Left kidney (tissue), 1 donor: ENCODE measurements at regions not wholly inside any gene's neighbourhood (a gene's known extent, or its start where the extent isn't known, plus 50 kb on each side); places are given as distances from the start of the nearest gene placed in this dataset.

Source experiments
- DNase-seq: peaks from one replicate; pipeline ENCODE4 v3.0.0-alpha.2; 2013

DNA sequence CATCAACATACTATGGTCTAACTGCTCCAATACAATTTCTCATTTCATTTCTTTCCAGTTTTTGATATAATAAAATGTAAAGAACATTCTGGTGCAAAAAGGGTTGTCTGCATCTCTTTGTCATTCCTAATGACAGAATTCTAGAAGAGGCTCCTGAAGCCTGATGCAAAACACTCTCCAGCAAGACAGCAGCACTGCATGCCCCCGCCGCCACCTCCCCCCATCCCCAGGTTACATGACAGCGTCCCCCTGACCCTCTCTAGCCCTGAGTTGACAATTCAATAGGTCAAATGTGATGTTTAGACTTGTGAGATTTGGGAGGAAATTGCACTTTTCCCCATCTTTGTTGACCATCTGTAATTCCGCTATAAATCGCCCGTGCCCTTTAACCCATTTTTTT, 64.6 kb upstream of the C1orf21 start:
- DNase-seq, result no peak

DNA sequence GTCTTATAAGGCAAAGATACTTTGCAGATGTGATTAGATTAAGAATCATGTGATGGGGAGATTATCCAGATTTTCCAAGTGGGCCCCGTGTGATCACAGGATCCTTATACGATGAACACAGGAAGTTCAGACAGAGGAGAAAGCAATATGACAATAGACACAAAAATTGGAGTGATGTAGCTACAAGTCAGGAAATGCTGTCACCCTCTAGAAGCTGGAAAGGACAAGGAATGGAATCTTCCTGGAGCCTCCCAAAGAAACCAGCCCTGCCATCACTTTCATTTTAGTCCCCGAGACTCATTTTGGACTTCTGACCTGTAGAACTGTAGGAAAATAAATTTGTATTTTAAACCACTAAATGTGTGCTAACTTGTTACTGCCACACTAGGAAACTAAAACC, 61.9 kb upstream of the C1orf21 start:
- DNase-seq, result no peak

DNA sequence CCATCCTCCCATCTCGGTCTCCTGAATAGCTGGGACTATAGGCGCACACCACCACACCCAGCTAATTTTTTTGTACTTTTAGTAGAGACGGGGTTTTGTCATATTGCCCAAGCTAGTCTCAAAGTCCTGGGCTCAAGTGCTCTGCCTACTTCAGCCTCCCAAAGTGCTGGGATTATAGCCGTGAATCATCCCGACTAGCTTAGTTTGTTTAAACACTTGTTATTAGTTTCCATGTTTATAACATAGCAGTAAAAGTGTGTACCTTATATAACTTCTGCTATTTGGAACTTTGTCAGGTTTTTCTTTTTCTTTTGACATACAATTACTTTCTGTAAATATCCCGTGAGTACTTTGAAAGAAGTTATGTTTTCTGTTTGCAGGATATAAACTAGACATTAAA, 60.6 kb upstream of the C1orf21 start:
- no peak for DNase-seq

DNA sequence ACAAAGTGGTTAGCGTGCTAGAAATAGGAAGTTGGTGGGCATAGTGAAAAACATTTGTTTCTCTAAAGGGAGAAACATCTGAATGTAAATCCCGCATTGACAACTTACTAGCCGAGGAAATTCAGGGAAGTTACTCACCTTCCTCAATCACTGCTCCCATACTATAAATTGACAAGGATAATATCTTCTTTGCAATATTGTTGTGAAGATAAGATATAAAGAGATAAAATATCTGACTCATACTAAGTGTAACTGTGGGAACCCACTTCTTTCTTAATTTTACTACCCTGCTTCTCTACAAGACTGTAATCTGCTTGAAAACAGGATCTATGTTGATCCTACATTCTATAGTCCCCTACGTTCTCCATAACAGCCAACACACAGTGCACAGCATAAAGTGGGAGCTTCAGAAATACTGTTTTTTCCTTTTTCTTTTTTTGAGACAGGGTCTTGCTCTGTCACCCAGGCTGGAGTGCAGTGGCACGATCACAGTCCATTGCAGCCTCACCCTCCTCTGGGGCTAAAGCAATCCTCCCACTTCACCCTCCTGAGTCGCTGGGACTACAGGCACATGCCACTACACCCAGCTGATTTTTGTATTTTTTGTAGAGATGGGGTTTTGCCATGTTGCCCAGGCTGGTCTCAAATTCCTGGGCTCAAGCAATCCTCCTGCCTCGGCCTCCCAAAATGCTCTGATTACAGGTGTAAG, 57.4 kb upstream of the C1orf21 start:
- DNase-seq, result no peak

DNA sequence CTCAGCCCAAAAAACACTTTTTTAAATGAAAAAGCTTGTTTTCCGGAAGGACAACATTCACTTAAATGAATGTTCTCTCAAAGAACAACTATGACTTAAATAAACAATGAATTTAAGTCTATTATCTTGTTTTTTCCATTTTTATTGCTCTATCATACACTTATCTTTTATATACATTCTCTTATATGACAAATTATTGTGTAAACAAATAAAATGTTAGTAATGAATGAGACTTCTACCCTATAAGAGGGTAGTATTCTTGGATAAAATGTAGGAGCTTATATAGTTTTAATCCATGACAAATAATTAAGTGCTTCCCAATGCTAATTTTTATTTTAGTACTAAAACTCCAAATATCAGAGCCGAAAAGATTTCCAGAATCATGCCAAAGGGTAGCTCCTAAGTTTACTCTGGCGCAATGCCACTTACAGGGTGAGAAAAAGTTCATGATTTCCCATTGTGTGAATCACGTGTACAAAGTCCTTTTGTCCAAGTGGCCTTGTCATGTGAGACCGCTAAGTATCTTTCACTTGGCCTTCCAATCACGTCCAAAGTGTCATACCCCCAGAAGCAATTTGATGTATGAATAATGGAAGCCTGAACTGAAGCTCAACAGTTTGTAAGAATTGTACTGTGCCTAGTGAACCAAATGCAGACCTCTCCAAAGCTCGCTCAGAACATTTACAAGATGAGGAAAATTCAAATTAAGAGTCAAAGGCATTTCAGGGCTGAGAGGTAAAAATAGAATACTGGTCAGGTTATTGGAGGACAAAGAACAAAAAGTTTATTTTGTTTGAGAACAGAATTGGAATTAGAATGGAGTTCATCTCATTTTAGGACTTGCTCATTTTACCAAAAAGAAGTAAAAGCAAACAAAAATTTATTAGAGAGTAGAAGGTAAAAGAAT, 56.6 kb upstream of the C1orf21 start:
- DNase-seq, result peak; percentile 24

DNA sequence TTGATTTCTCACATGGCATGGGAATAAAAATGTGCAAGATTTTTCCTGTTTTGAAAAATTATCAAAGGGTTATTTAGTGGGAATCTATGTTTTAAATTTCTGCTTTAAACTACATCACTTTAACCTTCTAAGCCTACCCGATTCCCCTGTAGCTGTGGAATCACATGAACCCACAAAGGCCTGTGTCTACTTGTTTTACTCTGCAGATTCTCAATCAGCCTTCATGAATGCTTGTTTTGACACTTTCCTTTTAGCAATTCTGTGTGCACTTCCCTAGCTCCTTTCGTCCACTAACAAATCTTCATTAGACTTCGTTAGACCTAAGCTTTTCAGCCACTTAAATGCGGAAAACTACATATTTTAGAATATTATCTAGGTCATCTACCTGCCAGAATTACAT, 56.0 kb upstream of the C1orf21 start:
- DNase-seq, result no peak
